ENCODE measurements at regions not wholly inside any gene's neighbourhood (a gene's known extent, or its start where the extent isn't known, plus 50 kb on each side); places are given as distances from the start of the nearest gene placed in this dataset.
"Not testable (repeated sequence)": the region's sequence is repeated elsewhere in the genome, so short reads cannot be mapped to it uniquely, and the experiment has no call there.

DNA sequence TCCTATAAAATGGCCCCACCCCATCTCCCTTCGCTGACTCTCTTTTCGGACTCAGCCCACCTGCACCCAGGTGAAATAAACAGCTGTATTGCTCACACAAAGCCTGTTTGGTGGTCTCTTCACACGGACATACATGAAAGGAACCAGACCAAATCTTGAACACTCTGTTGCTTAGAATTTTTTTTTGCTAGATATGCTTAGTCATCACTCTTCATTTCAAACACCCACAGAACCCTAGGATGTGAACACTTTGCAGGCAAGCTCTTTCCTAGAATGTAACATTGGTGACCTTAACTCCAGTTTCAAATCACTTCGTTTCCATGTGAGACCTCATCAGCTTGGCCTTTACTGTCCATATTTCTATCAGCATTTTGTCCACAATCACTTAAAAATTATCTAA, 530.3 kb upstream of the KLHL4 start:
- TF ChIP-seq, protein P1, sequence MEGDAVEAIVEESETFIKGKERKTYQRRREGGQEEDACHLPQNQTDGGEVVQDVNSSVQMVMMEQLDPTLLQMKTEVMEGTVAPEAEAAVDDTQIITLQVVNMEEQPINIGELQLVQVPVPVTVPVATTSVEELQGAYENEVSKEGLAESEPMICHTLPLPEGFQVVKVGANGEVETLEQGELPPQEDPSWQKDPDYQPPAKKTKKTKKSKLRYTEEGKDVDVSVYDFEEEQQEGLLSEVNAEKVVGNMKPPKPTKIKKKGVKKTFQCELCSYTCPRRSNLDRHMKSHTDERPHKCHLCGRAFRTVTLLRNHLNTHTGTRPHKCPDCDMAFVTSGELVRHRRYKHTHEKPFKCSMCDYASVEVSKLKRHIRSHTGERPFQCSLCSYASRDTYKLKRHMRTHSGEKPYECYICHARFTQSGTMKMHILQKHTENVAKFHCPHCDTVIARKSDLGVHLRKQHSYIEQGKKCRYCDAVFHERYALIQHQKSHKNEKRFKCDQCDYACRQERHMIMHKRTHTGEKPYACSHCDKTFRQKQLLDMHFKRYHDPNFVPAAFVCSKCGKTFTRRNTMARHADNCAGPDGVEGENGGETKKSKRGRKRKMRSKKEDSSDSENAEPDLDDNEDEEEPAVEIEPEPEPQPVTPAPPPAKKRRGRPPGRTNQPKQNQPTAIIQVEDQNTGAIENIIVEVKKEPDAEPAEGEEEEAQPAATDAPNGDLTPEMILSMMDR (IDR thresholded peaks at IDR 0.05) = not testable (repeated sequence)
- not testable (repeated sequence) for TF ChIP-seq POLR2A, POLR2AphosphoS5 (IDR thresholded peaks at IDR 0.05)

Data from sigmoid colon (tissue), 4 donors.